H4 (cell line): ENCODE measurements at regions not wholly inside any gene's neighbourhood (a gene's known extent, or its start where the extent isn't known, plus 50 kb on each side); places are given as distances from the start of the nearest gene placed in this dataset.
"Not testable (repeated sequence)": the region's sequence is repeated elsewhere in the genome, so short reads cannot be mapped to it uniquely, and the experiment has no call there.

ENCODE experiments used
- DNase-seq: peaks from one replicate; pipeline ENCODE4 v3.0.0-alpha.2; 2015; ENCODE audit warnings: low spot score

- DNase-seq: no peak
Measured at GRCh38 chr10:84850826-84851225, 522.4 kb downstream of the CCSER2 start.

DNA sequence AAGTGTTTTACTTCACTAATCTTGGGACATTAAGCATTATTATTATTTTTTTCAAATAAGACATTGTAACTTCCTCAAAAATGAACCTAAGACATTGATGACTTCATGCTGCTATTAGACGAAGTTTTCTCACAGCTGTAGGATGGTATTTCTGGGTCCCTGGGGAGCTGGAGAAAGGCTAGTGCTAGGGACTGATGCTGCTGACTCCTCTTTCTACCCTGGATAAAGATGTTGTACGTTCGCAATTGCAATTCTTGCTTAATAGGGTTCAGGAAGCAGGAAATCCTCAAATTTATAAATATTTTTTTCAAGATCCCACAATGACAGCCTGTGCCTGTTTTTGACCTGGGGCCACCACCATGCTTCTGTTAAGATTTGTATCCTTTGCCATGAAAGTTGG, 526.0 kb downstream of the CCSER2 start:
- DNase-seq: no peak

GRCh38 chr10:84860855-84861254, 532.5 kb downstream of the CCSER2 start:
- DNase-seq: no peak

GRCh38 chr10:84862551-84862950, 534.2 kb downstream of the CCSER2 start:
- DNase-seq: no peak

DNA sequence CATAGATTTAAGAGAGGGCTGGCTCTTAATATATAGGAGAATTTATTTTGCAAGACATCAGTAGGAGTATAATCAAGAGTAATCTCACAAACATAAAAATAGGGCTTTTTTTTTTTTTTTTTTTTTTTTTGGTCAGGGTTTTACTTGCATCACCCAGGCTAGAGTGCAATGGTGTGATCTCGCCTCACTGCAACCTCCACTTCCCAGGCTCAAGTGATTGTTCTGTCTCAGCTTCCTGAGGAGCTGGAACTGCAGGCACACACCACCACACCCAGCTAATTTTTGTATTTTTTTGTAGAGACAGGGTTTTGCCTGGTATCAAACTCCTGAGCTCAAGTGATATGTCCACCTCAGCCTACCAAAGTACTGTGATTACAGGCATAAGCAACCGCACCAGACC, 535.3 kb downstream of the CCSER2 start:
- DNase-seq: no peak

GRCh38 chr10:84876116-84876999, 548.0 kb downstream of the CCSER2 start:
- no peak for DNase-seq

GRCh38 chr10:84879991-84880390, 551.6 kb downstream of the CCSER2 start:
- DNase-seq: no peak

GRCh38 chr10:84881696-84882095, 553.3 kb downstream of the CCSER2 start:
- not testable (repeated sequence) for DNase-seq

- no peak for DNase-seq
Measured at GRCh38 chr10:84890706-84891105, 562.3 kb downstream of the CCSER2 start.

DNA sequence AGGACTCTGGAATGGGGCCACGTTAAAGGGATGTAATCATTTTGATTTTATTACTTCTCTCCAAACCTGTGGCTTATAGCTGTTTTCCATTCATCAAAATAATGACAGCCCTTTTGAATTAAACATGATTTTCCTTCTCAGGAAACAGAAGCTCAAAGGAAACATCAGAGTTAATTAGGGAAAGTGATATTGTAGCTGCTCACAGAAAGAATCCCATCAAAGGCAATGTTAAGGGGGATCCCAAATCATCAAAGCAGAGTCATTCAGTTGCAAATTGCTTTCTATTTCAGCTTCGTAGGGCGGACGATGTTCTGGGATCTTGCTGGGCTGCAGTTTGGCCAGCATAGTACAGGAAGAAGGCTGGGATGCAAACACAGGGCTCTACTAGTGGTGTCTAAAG, 563.2 kb downstream of the CCSER2 start:
- DNase-seq: no peak

DNA sequence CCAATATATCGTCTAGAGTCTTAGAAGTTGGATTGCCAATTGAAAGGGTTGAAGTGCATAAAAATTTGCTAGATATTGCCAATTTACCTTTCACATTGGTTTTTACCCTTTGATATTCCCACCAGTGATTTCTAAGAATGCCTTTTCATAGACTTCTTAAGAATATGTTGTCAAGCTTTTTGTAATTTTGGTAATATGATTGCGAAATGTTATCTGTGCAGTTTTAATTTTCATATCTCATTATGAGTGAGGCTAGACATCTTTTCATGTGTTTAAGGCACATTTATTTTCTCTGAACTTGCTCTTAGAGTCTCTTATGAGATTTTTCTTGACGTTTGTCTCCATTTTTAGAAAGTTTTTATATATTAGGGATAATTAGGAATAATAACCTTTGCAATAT, 567.2 kb downstream of the CCSER2 start:
- DNase-seq: no peak

GRCh38 chr10:84896909-84897308, 568.5 kb downstream of the CCSER2 start:
- no peak for DNase-seq

DNA sequence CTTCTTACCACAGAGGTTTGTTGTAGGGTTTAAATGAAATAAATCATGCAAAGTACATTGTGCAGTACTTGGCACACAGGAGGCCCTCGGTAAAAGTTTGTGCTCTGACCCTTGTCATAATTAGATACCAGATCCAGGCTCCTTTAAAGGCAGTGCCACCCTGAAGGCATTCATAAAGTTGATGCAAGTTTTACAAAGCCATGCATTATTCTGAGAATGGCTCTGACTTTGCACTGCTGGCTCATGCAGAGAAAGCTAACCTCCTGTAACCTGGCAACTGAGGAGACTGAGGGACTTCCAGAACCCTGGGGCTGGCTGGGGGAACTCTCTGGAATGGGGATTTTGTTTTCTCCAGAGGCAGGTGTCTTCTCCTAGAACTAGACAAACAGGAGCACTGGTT, 570.9 kb downstream of the CCSER2 start:
- DNase-seq: no peak

- DNase-seq: no peak
Measured at GRCh38 chr10:84900141-84900540, 571.8 kb downstream of the CCSER2 start.

GRCh38 chr10:84901885-84902284, 573.5 kb downstream of the CCSER2 start:
- no peak for DNase-seq

- DNase-seq: no peak
Measured at GRCh38 chr10:84902553-84902952, 574.2 kb downstream of the CCSER2 start.

DNA sequence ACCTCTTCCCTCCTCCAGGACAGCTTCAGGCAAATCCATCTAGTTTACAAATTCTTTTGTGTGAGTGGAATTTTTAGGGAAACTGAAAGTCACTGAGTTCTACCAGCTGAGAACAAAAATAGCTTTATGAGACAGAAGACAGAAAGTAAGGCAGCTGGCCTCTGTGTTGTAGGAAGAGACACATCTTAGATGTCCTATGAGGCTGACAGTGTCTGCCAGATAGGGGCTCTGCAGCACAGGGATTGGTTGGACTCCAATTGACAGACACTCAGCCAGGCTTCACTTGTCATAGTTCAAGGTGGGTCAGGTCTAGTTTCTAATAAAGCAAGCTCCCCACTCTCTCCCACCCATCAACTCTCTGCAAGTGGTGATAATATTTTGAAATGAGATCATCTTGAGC, 574.9 kb downstream of the CCSER2 start:
- no peak for DNase-seq

- no peak for DNase-seq
Measured at GRCh38 chr10:84907461-84908009, 579.1 kb downstream of the CCSER2 start.

DNA sequence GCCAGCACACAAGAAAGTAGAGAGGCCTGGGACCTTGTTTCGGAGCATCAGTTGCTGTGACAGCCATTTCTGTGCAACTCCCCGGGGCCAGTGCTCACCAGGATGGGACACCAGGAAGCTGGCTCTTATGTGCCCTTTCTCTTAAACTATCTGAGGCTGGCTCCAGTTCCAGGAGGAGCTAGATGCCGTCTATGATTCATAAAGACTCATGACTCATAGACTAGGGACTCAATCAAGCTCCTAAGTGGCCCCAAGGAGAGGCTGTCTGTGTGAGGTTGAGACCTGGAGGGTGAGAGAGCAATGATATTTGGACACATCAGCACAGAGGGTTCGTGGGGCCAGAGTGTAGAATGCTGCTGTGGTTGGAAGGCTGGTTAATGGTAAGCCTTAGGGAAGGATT, 580.1 kb downstream of the CCSER2 start:
- peak; percentile 8 for DNase-seq

DNA sequence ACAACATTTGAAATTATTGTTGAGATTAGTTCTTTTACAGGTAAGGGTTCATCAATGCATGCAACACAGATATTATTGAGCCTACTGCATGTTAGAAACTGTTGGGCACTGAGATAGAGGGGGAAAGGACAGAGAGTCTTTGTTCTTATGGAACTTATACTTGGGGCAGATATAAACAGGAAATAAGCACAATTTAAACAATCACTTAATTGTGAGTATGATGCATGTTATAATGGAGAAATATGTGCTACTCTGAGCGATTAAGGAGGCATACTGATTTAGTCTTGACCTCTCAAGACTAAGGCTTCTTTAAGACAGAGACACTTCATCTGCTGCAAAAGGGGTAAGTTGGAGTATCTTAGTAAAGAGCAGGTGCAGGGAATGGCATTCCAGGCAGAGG, 593.3 kb downstream of the CCSER2 start:
- DNase-seq: no peak

DNA sequence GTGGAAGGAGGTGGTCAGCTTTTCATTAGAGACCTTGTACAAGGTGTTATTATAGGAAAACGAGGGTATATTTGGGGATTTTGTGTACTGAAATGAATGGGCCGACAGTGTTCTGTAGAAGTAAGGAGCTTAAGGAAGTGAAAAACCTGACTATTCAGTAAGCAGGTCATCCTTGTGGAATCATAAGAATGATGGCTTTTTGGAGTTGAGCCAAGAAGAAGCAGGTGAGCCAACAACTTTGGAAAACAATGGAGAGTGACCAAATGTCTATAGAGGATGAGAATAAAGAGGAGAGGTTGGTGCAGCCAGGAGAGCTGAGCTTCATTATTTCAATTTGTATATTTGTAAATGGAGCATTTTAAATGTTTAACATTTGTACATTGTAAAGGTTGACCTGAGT, 595.7 kb downstream of the CCSER2 start:
- DNase-seq: no peak

GRCh38 chr10:84925495-84925894, 597.1 kb downstream of the CCSER2 start:
- DNase-seq: no peak

DNA sequence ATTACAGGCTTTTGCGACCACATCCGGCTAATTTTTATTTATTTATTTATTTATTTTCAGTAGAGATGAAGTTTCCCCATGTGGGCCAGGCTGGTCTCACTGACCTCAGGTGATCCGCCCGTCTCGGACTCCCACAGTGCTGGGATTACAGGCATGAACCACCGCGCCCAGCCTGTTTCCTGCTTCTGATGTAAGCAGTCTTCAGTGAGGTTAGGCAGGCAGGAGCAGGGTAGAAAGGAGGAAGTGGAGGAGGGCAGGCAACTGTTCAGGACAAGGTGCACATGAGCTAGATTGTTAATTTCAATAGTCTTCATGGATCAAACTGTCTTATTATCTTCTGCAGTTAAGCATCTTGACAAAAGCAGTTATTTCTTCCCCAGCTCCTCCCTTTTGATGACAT, 605.0 kb downstream of the CCSER2 start:
- peak; percentile 6 for DNase-seq

- no peak for DNase-seq
Measured at GRCh38 chr10:84935772-84936171, 607.4 kb downstream of the CCSER2 start.
